Upper lobe of right lung (tissue), 1 donor: ENCODE measurements at regions not wholly inside any gene's neighbourhood (a gene's known extent, or its start where the extent isn't known, plus 50 kb on each side); places are given as distances from the start of the nearest gene placed in this dataset.
A peak's percentile ranks its signal among the peaks of the same experiment; 100 is the strongest.
"Not testable (repeated sequence)": the region's sequence is repeated elsewhere in the genome, so short reads cannot be mapped to it uniquely, and the experiment has no call there.

ENCODE experiments used
- ATAC-seq: fragments of 200-7000 bp; cut with Tn5 transposase; one replicate; pipeline ENCODE4 v1.9.1; 2020; ENCODE audit warnings: mild to moderate bottlenecking, moderate library complexity
- DNase-seq: peaks from one replicate; pipeline ENCODE4 v3.0.0-alpha.2; 2020
- H3K27ac ChIP-seq: fragments of 200-600 bp; one replicate; pipeline ENCODE4 v1.8.0; 2022
- H3K27me3 ChIP-seq: fragments of 200-600 bp; one replicate; pipeline ENCODE4 v1.8.0; 2022; ENCODE audit warnings: mild to moderate bottlenecking
- H3K36me3 ChIP-seq: fragments of 200-600 bp; one replicate; pipeline ENCODE4 v1.8.0; 2022
- H3K4me1 ChIP-seq: fragments of 200-600 bp; one replicate; pipeline ENCODE4 v1.8.0; 2022
- H3K4me3 ChIP-seq: fragments of 200-600 bp; one replicate; pipeline ENCODE4 v1.8.0; 2022; ENCODE audit warnings: mild to moderate bottlenecking
- H3K9me3 ChIP-seq: fragments of 200-600 bp; one replicate; pipeline ENCODE4 v1.8.0; 2022
- CTCF ChIP-seq: fragments of 200-600 bp; IDR thresholded peaks from one replicate; pipeline ENCODE4 v1.8.0; 2022; ENCODE audit warnings: antibody characterized with exemption
- intact Hi-C: fragments of 100-400 bp; cut with DNase I; formaldehyde crosslinking; loops from one replicate; pipeline ENCODE4 v1.11.0; 2022
- donor health status: DM: no; HTN: yes; CAD: no; lungs with severe emphysema.

GRCh38 chr4:26253968-26254367 is 66.8 kb upstream of the RBPJ start:
- Histone ChIP-seq H3K27ac (no peak overlapping the region), H3K27me3 (no peaks in the 10 kb centered on the region), H3K4me3 (no peak overlapping the region), H3K9me3 (no peaks in the 10 kb centered on the region), H3K36me3 (no peaks in the 10 kb centered on the region), H3K4me1 (no peaks in the 10 kb centered on the region)
- DNase-seq (no peak), ATAC-seq (no peak)
- intact Hi-C loops = no loop called here
- TF ChIP-seq CTCF = no peak

GRCh38 chr4:26255989-26256388 is 64.8 kb upstream of the RBPJ start:
- Histone ChIP-seq H3K4me3 (no peak overlapping the region), H3K36me3 (no peaks in the 10 kb centered on the region), H3K9me3 (no peaks in the 10 kb centered on the region), H3K27ac (no peak overlapping the region), H3K4me1 (no peaks in the 10 kb centered on the region), H3K27me3 (no peaks in the 10 kb centered on the region)
- intact Hi-C loops = no loop called here
- ATAC-seq = no peak
- no peak for DNase-seq
- TF ChIP-seq CTCF = no peak

- H3K36me3 ChIP-seq, DNase-seq, H3K4me1 ChIP-seq, intact Hi-C loops, H3K27ac ChIP-seq, H3K27me3 ChIP-seq, H3K4me3 ChIP-seq, H3K9me3 ChIP-seq: not testable (repeated sequence)
- ATAC-seq = peak; percentile 56
Observed at GRCh38 chr4:26257444-26257843, 63.4 kb upstream of the RBPJ start.

GRCh38 chr4:26257850-26258249 is 63.0 kb upstream of the RBPJ start:
- H3K36me3 ChIP-seq = no peaks in the 10 kb centered on the region
- no peak overlapping the region for H3K27ac ChIP-seq
- no peaks in the 10 kb centered on the region for H3K9me3 ChIP-seq
- intact Hi-C loops = no loop called here
- H3K4me3 ChIP-seq = no peak overlapping the region
- no peaks in the 10 kb centered on the region for H3K4me1 ChIP-seq
- DNase-seq (no peak), ATAC-seq (peak; percentile 61)
- no peak for TF ChIP-seq CTCF
- H3K27me3 ChIP-seq = no peaks in the 10 kb centered on the region

- H3K27ac ChIP-seq = no peak overlapping the region
- no peaks in the 10 kb centered on the region for H3K36me3 ChIP-seq
- intact Hi-C loops = no loop called here
- H3K4me3 ChIP-seq = no peak overlapping the region
- ATAC-seq (no peak), DNase-seq (no peak)
- no peaks in the 10 kb centered on the region for H3K9me3 ChIP-seq
- no peak for TF ChIP-seq CTCF
- no peaks in the 10 kb centered on the region for H3K4me1 ChIP-seq
- no peaks in the 10 kb centered on the region for H3K27me3 ChIP-seq
Observed at GRCh38 chr4:26260571-26260970, 60.2 kb upstream of the RBPJ start.

- Histone ChIP-seq H3K36me3 (no peaks in the 10 kb centered on the region), H3K4me3 (no peak overlapping the region), H3K27ac (no peak overlapping the region), H3K4me1 (no peaks in the 10 kb centered on the region), H3K27me3 (no peaks in the 10 kb centered on the region), H3K9me3 (no peaks in the 10 kb centered on the region)
- TF ChIP-seq CTCF = no peak
- intact Hi-C loops = no loop called here
- DNase-seq (no peak), ATAC-seq (peak; percentile 57)
Observed at GRCh38 chr4:26261405-26261804, 59.4 kb upstream of the RBPJ start.
